ENCODE measurements at regions not wholly inside any gene's neighbourhood (a gene's known extent, or its start where the extent isn't known, plus 50 kb on each side); places are given as distances from the start of the nearest gene placed in this dataset.

DNA sequence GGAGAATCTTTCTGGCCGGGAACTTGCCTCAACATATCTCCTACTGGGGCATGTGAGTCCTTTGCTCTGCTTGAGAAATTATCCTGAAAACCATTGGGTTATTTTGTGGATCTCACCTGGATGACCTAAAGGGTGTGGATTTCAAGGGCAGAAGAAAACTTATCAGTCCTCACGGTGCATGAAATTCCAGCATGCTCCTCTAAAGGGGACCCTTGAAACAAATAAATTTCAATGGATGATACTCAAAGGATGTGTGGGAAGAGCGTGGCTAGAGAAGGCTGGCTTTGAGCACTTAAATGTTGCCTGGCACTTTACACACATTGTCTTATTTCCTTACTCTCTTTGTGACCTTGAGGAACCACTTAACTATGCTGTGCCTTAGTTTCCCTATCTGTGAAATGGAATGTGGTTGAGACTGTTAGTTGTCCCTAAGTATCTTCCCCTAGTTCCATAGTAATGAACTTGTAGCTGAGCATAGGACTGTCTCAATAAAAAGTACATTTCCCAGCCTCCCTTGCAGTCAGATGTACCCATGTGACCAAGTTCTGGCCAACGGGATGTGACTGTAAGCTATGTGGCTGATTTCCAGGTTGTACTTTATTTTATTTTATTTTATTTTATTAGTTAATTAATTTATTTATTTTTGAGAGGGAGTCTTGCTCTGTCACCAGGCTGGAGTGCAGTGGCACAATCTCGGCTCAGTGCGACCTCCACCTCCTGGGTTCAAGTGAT, 81.9 kb upstream of the PTPN1 start:
- TF ChIP-seq, protein P1, sequence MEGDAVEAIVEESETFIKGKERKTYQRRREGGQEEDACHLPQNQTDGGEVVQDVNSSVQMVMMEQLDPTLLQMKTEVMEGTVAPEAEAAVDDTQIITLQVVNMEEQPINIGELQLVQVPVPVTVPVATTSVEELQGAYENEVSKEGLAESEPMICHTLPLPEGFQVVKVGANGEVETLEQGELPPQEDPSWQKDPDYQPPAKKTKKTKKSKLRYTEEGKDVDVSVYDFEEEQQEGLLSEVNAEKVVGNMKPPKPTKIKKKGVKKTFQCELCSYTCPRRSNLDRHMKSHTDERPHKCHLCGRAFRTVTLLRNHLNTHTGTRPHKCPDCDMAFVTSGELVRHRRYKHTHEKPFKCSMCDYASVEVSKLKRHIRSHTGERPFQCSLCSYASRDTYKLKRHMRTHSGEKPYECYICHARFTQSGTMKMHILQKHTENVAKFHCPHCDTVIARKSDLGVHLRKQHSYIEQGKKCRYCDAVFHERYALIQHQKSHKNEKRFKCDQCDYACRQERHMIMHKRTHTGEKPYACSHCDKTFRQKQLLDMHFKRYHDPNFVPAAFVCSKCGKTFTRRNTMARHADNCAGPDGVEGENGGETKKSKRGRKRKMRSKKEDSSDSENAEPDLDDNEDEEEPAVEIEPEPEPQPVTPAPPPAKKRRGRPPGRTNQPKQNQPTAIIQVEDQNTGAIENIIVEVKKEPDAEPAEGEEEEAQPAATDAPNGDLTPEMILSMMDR (conservative IDR thresholded peaks at IDR 0.05), result no peak
- TF ChIP-seq ZFX (IDR thresholded peaks at IDR 0.05), result no peak
